Smooth muscle cell (in vitro differentiated cells): ENCODE measurements at regions not wholly inside any gene's neighbourhood (a gene's known extent, or its start where the extent isn't known, plus 50 kb on each side); places are given as distances from the start of the nearest gene placed in this dataset.

ENCODE experiments used
- DNase-seq: peaks from one replicate; lab custom pipeline; 2025; ENCODE audit not compliant: unreplicated experiment; lab: John Stamatoyannopoulos, UW
- H2AFZ ChIP-seq: fragments of 200-600 bp; sonication (generic); 2 replicates; pipeline ENCODE4 v1.6.0; 2016; ENCODE audit warnings: antibody characterized with exemption, low read depth, mild to moderate bottlenecking
- H3F3A ChIP-seq: fragments of 200-600 bp; sonication (generic); 2 replicates; pipeline ENCODE4 v1.6.0; 2017; ENCODE audit warnings: antibody characterized with exemption, low read depth
- H3K27ac ChIP-seq: fragments of 200-600 bp; sonication (generic); 2 replicates; pipeline ENCODE4 v1.5.1; 2016; ENCODE audit warnings: low read depth, mild to moderate bottlenecking
- H3K27me3 ChIP-seq: fragments of 200-600 bp; sonication (generic); 2 replicates; pipeline ENCODE4 v1.6.1; 2016; ENCODE audit warnings: low read depth, mild to moderate bottlenecking
- H3K36me3 ChIP-seq: fragments of 200-600 bp; sonication (generic); 2 replicates; pipeline ENCODE4 v1.5.1; 2016; ENCODE audit warnings: low read depth
- H3K4me1 ChIP-seq: fragments of 200-600 bp; sonication (generic); 2 replicates; pipeline ENCODE4 v1.5.1; 2016; ENCODE audit warnings: low read depth
- H3K4me2 ChIP-seq: fragments of 200-600 bp; sonication (generic); 2 replicates; pipeline ENCODE4 v1.6.0; 2016; ENCODE audit warnings: mild to moderate bottlenecking
- H3K4me3 ChIP-seq: fragments of 200-600 bp; sonication (generic); 2 replicates; pipeline ENCODE4 v1.5.1; 2016; ENCODE audit warnings: mild to moderate bottlenecking
- H3K79me2 ChIP-seq: fragments of 200-600 bp; sonication (generic); 2 replicates; pipeline ENCODE4 v1.6.0; 2016; ENCODE audit warnings: low read depth, mild to moderate bottlenecking
- H3K9ac ChIP-seq: fragments of 200-600 bp; sonication (generic); 2 replicates; pipeline ENCODE4 v1.6.0; 2016; ENCODE audit warnings: low read depth
- H3K9me3 ChIP-seq: fragments of 200-600 bp; sonication (generic); replicated peaks from 2 replicates; pipeline ENCODE4 v1.5.1; 2016; ENCODE audit warnings: low read depth
- H4K20me1 ChIP-seq: fragments of 200-600 bp; sonication (generic); 2 replicates; pipeline ENCODE4 v1.6.0; 2016; ENCODE audit warnings: low read depth
- CTCF ChIP-seq: fragments of 200-600 bp; sonication (generic); IDR thresholded peaks from 2 replicates; pipeline ENCODE4 v1.5.1; 2017; ENCODE audit warnings: borderline replicate concordance, mild to moderate bottlenecking, antibody characterized with exemption; ENCODE audit not compliant: insufficient read depth, poor library complexity, severe bottlenecking
- WGBS: methylation state at CpG from one replicate; pipeline ENCODE4 v1.1.7; 2016; ENCODE audit warnings: low lambda C conversion rate; 5-methylcytosine and 5-hydroxymethylcytosine counted together

GRCh38 chr16:65675161-65675560 lies 553.3 kb upstream of the CDH11 start:
- WGBS, result 45% methylated on average over 1 of the region's 1 CpG
- no peaks in the 10 kb centered on the region for H4K20me1 ChIP-seq
- DNase-seq, result no peak

GRCh38 chr16:65672960-65673359 lies 551.1 kb upstream of the CDH11 start:
- Histone ChIP-seq H3K9ac (no peak overlapping the region), H3F3A (no peaks in the 10 kb centered on the region)
- 70% methylated on average over 3 of the region's 3 CpGs for whole genome bisulfite sequencing

More at GRCh38 chr16:65675161-65675560, 553.3 kb upstream of the CDH11 start:
- Histone ChIP-seq H2AFZ (no peak overlapping the region), H3K9ac (no peak overlapping the region), H3K27me3 (no peaks in the 10 kb centered on the region), H3K27ac (no peak overlapping the region), H3K79me2 (no peaks in the 10 kb centered on the region), H3K9me3 (no peaks in the 10 kb centered on the region), H3K4me3 (no peak overlapping the region), H3K4me1 (no peaks in the 10 kb centered on the region), H3F3A (no peaks in the 10 kb centered on the region), H3K4me2 (no peak overlapping the region), H3K36me3 (no peaks in the 10 kb centered on the region)
- no peak for TF ChIP-seq CTCF

GRCh38 chr16:65671071-65671470 lies 549.2 kb upstream of the CDH11 start:
- Histone ChIP-seq H3K9me3 (no peaks in the 10 kb centered on the region), H3K27me3 (no peaks in the 10 kb centered on the region), H3K4me3 (no peak overlapping the region), H4K20me1 (no peaks in the 10 kb centered on the region), H3K4me2 (no peak overlapping the region), H3K9ac (no peak overlapping the region), H2AFZ (peak overlapping the region; percentile 4), H3K27ac (no peak overlapping the region), H3K4me1 (peaks cover 5% of the 10 kb centered on the region), H3F3A (no peaks in the 10 kb centered on the region), H3K36me3 (no peaks in the 10 kb centered on the region), H3K79me2 (no peaks in the 10 kb centered on the region)
- TF ChIP-seq CTCF, result no peak
- 95% methylated on average over 4 of the region's 4 CpGs for WGBS
- DNase-seq, result no peak

More at GRCh38 chr16:65672960-65673359, 551.1 kb upstream of the CDH11 start:
- Histone ChIP-seq H2AFZ (no peak overlapping the region), H3K4me2 (no peak overlapping the region), H3K4me1 (no peaks in the 10 kb centered on the region), H3K79me2 (no peaks in the 10 kb centered on the region), H3K27me3 (no peaks in the 10 kb centered on the region), H3K9me3 (no peaks in the 10 kb centered on the region), H3K4me3 (no peak overlapping the region), H4K20me1 (no peaks in the 10 kb centered on the region), H3K36me3 (no peaks in the 10 kb centered on the region), H3K27ac (no peak overlapping the region)
- TF ChIP-seq CTCF, result no peak
- no peak for DNase-seq

GRCh38 chr16:65668064-65668595 lies 546.3 kb upstream of the CDH11 start:
- H3K4me1 ChIP-seq, result peaks cover 5% of the 10 kb centered on the region
- no peaks in the 10 kb centered on the region for H3K79me2 ChIP-seq
- H4K20me1 ChIP-seq, result no peaks in the 10 kb centered on the region
- no peak overlapping the region for H2AFZ ChIP-seq
- WGBS, result 91% methylated on average over 3 of the region's 3 CpGs
- H3K4me2 ChIP-seq, result no peak overlapping the region
- H3F3A ChIP-seq, result no peaks in the 10 kb centered on the region
- no peaks in the 10 kb centered on the region for H3K9me3 ChIP-seq
- H3K27me3 ChIP-seq, result no peaks in the 10 kb centered on the region
- no peak for DNase-seq
- no peak for TF ChIP-seq CTCF
- H3K9ac ChIP-seq, result no peak overlapping the region
- no peak overlapping the region for H3K4me3 ChIP-seq
- no peak overlapping the region for H3K27ac ChIP-seq
- no peaks in the 10 kb centered on the region for H3K36me3 ChIP-seq
